ENCODE measurements at regions not wholly inside any gene's neighbourhood (a gene's known extent, or its start where the extent isn't known, plus 50 kb on each side); places are given as distances from the start of the nearest gene placed in this dataset.

- TF ChIP-seq CTCF (IDR thresholded peaks at IDR 0.05) (no peak), EZH2 (IDR thresholded peaks at IDR 0.05; ENCODE audit: borderline replicate concordance, insufficient read depth, low read depth, low read length, poor library complexity, severe bottlenecking) (no peak)
Measured at GRCh38 chr6:130529569-130530149, 163.8 kb downstream of the TMEM200A start.
